ENCODE measurements at regions not wholly inside any gene's neighbourhood (a gene's known extent, or its start where the extent isn't known, plus 50 kb on each side); places are given as distances from the start of the nearest gene placed in this dataset.

- Mint-ChIP-seq H3K27me3 (ENCODE audit: insufficient read depth, unreplicated experiment) (peaks cover 57% of the 10 kb centered on the region), H3K9me3 (ENCODE audit: unreplicated experiment) (peaks cover 16% of the 10 kb centered on the region), H3K36me3 (ENCODE audit: insufficient read depth, unreplicated experiment) (peaks cover 19% of the 10 kb centered on the region), H3K4me3 (ENCODE audit: unreplicated experiment) (no peak overlapping the region), H3K4me1 (ENCODE audit: insufficient read depth, unreplicated experiment) (peaks cover 16% of the 10 kb centered on the region), H3K27ac (ENCODE audit: low read depth, unreplicated experiment) (no peak overlapping the region)
- intact Hi-C loops (cut with micrococcal nuclease), result no loop called here
- ChIA-PET POLR2A (no interaction called here), CTCF (no interaction called here)
- DNase-seq (ENCODE audit: unreplicated experiment), result no peak
- BruUV-seq (replicated peaks), result no TSS peak
- TF ChIP-seq, protein P1, sequence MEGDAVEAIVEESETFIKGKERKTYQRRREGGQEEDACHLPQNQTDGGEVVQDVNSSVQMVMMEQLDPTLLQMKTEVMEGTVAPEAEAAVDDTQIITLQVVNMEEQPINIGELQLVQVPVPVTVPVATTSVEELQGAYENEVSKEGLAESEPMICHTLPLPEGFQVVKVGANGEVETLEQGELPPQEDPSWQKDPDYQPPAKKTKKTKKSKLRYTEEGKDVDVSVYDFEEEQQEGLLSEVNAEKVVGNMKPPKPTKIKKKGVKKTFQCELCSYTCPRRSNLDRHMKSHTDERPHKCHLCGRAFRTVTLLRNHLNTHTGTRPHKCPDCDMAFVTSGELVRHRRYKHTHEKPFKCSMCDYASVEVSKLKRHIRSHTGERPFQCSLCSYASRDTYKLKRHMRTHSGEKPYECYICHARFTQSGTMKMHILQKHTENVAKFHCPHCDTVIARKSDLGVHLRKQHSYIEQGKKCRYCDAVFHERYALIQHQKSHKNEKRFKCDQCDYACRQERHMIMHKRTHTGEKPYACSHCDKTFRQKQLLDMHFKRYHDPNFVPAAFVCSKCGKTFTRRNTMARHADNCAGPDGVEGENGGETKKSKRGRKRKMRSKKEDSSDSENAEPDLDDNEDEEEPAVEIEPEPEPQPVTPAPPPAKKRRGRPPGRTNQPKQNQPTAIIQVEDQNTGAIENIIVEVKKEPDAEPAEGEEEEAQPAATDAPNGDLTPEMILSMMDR (IDR thresholded peaks at IDR 0.05; ENCODE audit: unreplicated experiment), result no peak
Observed at GRCh38 chrX:45795546-45795945, 594.9 kb upstream of the DIPK2B start.

DNA sequence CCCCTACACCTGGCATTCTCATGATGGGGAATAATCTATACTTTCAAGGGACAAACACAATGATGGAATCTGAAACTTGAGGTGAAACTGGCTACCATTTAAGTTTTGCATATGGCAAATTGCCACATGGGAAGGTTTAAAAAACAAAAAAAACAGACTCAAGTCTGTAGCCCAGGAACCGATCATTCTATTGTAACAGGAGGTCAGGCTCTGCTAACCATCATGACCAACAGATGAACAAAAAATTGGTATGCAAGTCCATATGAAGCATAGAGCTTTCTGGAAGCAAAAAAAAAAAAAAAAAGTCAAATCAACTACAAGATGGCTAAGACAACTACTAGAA is 594.3 kb upstream of the DIPK2B start:
- no peak overlapping the region for H3K27ac Mint-ChIP-seq (ENCODE audit: low read depth, unreplicated experiment)
- peaks cover 16% of the 10 kb centered on the region for H3K9me3 Mint-ChIP-seq (ENCODE audit: unreplicated experiment)
- TF ChIP-seq, protein P1 (IDR thresholded peaks at IDR 0.05; ENCODE audit: unreplicated experiment), result no peak
- ChIA-PET CTCF (interaction anchor here (1.3 kb wide), 1 partner anchor 11 kb away, joined by 5 read pairs; no protein-coding TSS in a partner anchor), POLR2A (interaction anchor here (1.2 to 2.0 kb wide), 2 partner anchors 8 to 13 kb away, joined by 5 read pairs; no protein-coding TSS in a partner anchor)
- peaks cover 20% of the 10 kb centered on the region for H3K36me3 Mint-ChIP-seq (ENCODE audit: insufficient read depth, unreplicated experiment)
- H3K4me1 Mint-ChIP-seq (ENCODE audit: insufficient read depth, unreplicated experiment), result peaks cover 16% of the 10 kb centered on the region
- H3K4me3 Mint-ChIP-seq (ENCODE audit: unreplicated experiment), result no peak overlapping the region
- no TSS peak for BruUV-seq (replicated peaks)
- no peak for DNase-seq (ENCODE audit: unreplicated experiment)
- peaks cover 60% of the 10 kb centered on the region for H3K27me3 Mint-ChIP-seq (ENCODE audit: insufficient read depth, unreplicated experiment)
- intact Hi-C loops (cut with micrococcal nuclease), result no loop called here

GRCh38 chrX:45794323-45794994 is 593.8 kb upstream of the DIPK2B start:
- Mint-ChIP-seq H3K27ac (ENCODE audit: low read depth, unreplicated experiment) (no peak overlapping the region), H3K4me1 (ENCODE audit: insufficient read depth, unreplicated experiment) (peaks cover 12% of the 10 kb centered on the region), H3K27me3 (ENCODE audit: insufficient read depth, unreplicated experiment) (peaks cover 59% of the 10 kb centered on the region), H3K4me3 (ENCODE audit: unreplicated experiment) (no peak overlapping the region), H3K36me3 (ENCODE audit: insufficient read depth, unreplicated experiment) (peaks cover 20% of the 10 kb centered on the region), H3K9me3 (ENCODE audit: unreplicated experiment) (peaks cover 16% of the 10 kb centered on the region)
- BruUV-seq (replicated peaks), result no TSS peak
- CTCF ChIA-PET, result interaction anchor here (0.6 to 1.3 kb wide), 4 partner anchors 12 to 582 kb away, joined by 3 to 5 read pairs (median 4); no protein-coding TSS in a partner anchor
- intact Hi-C loops (cut with micrococcal nuclease), result no loop called here
- POLR2A ChIA-PET, result interaction anchor here (0.6 to 2.0 kb wide), 4 partner anchors 9 to 39 kb away, joined by 3 to 5 read pairs (median 4); no protein-coding TSS in a partner anchor
- TF ChIP-seq, protein P1 (IDR thresholded peaks at IDR 0.05; ENCODE audit: unreplicated experiment), result no peak
- no peak for DNase-seq (ENCODE audit: unreplicated experiment)

DNA sequence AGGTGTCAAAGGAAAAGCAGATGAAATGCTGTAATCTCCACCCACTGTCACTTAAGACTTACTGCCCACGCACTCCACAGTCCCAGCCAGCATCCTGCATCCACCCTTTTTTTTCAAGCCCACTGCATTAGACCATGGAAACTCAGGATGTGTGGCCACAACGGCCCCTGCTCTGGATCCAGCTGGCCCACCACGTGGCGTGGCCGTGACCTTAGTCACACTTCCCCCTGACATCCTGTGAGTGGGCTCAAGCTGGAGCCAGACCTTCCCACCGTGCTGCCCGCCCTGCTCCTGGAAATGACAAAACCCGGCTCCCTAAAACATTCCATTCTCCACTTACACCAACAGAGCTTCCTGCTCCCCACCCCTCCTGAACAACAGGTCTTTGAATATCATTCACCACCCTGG is 588.3 kb upstream of the DIPK2B start:
- H3K9me3 Mint-ChIP-seq (ENCODE audit: unreplicated experiment), result peaks cover 16% of the 10 kb centered on the region
- POLR2A ChIA-PET, result interaction anchor here (0.8 to 3.2 kb wide), 7 partner anchors 11 to 36 kb away, joined by 3 to 32 read pairs (median 9); no protein-coding TSS in a partner anchor
- H3K27ac Mint-ChIP-seq (ENCODE audit: low read depth, unreplicated experiment), result peak overlapping the region; percentile 95
- peaks cover 18% of the 10 kb centered on the region for H3K4me1 Mint-ChIP-seq (ENCODE audit: insufficient read depth, unreplicated experiment)
- peak overlapping the region; percentile 68 for H3K4me3 Mint-ChIP-seq (ENCODE audit: unreplicated experiment)
- H3K36me3 Mint-ChIP-seq (ENCODE audit: insufficient read depth, unreplicated experiment), result peaks cover 20% of the 10 kb centered on the region
- TF ChIP-seq, protein P1 (IDR thresholded peaks at IDR 0.05; ENCODE audit: unreplicated experiment), result no peak
- DNase-seq (ENCODE audit: unreplicated experiment), result no peak
- CTCF ChIA-PET, result interaction anchor here (1.3 kb wide), 1 partner anchor 13 kb away, joined by 6 read pairs; no protein-coding TSS in a partner anchor
- peaks cover 75% of the 10 kb centered on the region for H3K27me3 Mint-ChIP-seq (ENCODE audit: insufficient read depth, unreplicated experiment)
- BruUV-seq (replicated peaks), result no TSS peak
- intact Hi-C loops (cut with micrococcal nuclease), result no loop called here
